ENCODE measurements at regions not wholly inside any gene's neighbourhood (a gene's known extent, or its start where the extent isn't known, plus 50 kb on each side); places are given as distances from the start of the nearest gene placed in this dataset.
A peak's percentile ranks its signal among the peaks of the same experiment; 100 is the strongest.

DNA sequence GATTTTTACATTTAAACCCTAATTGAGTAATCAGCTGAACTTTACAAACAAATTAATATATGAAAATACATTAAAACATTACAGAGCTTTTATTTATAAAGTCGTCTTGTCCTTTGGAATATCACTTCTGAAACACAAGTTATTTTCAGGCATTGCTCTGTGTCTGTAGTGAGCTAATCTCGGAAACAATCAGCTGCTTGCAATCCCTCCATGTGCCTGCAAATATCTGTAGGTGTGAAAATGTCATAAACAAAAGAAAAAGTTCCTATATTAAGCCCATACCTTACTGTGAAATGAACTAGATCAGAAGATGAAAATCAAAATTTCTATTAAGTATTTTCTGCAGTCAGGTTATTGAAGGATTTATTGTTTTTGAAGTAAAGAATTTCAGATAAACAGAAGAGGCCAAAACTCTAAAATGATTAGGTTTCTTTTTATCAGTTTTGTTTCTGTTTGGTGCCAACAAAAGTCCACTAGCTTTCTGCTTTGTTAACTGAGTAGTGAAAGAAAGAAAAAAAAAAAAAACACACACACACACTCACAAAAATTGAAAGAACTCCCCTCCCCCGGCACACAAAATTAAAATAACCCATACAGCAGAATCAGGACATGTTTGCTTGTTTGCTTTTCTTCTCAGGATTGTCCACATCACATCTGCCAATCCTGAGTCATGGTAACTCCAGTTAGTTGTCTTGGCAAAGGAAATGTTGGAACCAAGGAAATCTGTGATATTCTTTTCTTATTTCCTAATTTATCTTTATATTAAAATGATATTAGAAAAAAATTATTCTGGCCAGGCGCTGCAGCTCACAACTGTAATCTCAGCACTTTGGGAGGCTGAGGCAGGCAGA is 627.0 kb upstream of the SLC39A10 start:
- TF ChIP-seq, protein P1, sequence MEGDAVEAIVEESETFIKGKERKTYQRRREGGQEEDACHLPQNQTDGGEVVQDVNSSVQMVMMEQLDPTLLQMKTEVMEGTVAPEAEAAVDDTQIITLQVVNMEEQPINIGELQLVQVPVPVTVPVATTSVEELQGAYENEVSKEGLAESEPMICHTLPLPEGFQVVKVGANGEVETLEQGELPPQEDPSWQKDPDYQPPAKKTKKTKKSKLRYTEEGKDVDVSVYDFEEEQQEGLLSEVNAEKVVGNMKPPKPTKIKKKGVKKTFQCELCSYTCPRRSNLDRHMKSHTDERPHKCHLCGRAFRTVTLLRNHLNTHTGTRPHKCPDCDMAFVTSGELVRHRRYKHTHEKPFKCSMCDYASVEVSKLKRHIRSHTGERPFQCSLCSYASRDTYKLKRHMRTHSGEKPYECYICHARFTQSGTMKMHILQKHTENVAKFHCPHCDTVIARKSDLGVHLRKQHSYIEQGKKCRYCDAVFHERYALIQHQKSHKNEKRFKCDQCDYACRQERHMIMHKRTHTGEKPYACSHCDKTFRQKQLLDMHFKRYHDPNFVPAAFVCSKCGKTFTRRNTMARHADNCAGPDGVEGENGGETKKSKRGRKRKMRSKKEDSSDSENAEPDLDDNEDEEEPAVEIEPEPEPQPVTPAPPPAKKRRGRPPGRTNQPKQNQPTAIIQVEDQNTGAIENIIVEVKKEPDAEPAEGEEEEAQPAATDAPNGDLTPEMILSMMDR (IDR thresholded peaks at IDR 0.05; ENCODE audit: insufficient read depth, missing control alignments) = no peak
- DNase-seq (ENCODE audit: insufficient read length, low spot score) = no peak
- no peak for FAIRE-seq

DNA sequence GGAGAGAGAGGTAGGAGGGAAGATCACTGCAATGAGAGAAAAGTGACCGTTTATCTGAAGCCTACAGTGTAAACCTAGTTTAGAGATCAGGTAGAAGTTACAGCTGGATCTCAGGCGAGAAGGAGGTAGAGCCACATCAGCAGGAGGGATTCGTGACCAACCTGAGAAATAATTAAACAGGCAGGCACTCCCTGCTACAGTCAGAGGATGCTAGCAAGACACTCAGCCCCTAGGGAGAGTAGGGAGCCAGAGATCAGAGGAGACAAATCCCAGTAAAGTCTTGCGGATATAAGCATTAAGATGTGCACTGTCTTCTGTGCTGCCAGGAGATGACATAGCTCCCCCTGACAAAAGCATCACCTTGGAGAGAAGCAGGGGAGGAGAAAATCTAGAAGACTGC is 629.1 kb upstream of the SLC39A10 start:
- FAIRE-seq = no peak
- TF ChIP-seq, protein P1 (IDR thresholded peaks at IDR 0.05; ENCODE audit: insufficient read depth, missing control alignments) = no peak
- DNase-seq (ENCODE audit: insufficient read length, low spot score) = no peak

DNA sequence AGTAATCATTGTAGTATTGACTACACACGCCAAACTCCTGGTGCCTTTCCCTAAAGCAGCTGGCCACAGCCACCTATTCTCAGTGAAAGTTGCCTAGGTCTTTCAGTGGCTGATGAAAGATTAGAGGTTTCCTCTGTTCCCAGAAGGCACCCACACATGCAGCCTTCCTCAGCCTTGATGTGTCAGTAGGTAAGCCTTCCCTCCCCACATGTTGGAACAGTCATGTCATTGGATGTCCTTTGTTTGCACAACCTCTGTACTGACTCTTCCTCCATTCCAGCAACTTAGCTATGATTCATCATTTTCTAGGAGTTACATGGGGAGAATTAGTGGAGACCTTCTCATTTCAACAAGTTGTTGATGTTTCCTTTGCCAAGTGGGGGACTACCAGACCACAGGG is 630.8 kb upstream of the SLC39A10 start:
- no peak for FAIRE-seq
- TF ChIP-seq, protein P1 (IDR thresholded peaks at IDR 0.05; ENCODE audit: insufficient read depth, missing control alignments) = no peak
- no peak for DNase-seq (ENCODE audit: insufficient read length, low spot score)

GRCh38 chr2:195022508-195022830 is 634.6 kb upstream of the SLC39A10 start:
- TF ChIP-seq, protein P1 (IDR thresholded peaks at IDR 0.05; ENCODE audit: insufficient read depth, missing control alignments) = no peak
- FAIRE-seq (no peak), DNase-seq (ENCODE audit: insufficient read length, low spot score) (no peak)

DNA sequence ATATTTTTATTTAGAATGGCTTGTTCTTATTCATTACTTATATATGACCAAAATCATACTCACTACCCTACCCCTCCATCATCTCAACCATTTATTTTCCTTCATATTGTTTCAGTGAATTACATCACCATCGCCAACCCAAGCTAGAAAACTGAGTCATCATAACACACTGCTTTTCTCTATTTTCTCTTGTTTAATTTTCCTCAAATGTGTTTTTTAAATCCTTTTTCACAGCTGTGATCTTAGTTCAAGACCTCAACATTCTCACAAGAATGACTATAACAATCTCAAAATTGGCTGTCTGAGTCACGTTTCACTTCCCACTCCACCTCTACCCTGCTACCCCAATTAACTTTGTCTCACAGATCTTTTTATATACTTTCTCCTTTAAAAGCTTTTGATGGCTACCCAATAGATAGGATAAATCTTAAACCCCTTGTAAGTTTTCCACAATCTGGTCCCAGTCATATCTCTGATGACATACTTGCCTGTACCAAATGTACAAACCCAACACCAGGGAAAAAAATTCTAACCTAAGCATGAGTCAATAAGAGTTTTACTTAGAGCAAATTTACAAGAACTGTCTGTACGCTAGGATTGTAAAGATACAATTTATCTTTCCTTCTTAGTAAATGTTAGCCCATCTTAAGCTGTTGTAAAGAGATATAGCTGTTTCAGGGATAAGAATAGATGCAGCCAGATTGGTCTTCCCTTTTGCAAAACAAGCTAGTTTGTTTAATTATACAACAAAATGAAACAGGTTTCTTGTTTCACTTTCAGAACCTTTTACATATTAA is 635.1 kb upstream of the SLC39A10 start:
- TF ChIP-seq, protein P1 (IDR thresholded peaks at IDR 0.05; ENCODE audit: insufficient read depth, missing control alignments) = no peak
- FAIRE-seq (no peak), DNase-seq (ENCODE audit: insufficient read length, low spot score) (no peak)

DNA sequence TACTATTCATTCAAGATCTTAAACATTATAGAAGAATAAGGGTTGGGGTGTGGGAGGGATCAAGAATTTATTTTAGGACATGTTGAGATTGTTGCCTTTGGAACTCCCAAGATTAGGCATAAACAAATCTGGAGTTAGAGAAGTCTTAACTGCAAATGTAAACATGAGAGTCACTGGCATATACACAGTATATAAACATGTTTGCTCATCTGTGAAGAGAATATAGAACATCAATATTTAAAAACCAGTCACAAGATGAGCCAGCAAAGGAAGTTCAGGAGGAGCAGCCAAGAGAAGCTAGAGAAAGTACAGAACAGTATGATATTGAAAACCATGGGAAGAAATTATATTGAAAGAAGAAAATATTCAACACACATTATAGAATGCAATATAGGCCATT is 638.6 kb upstream of the SLC39A10 start:
- DNase-seq (ENCODE audit: insufficient read length, low spot score) (no peak), FAIRE-seq (no peak)
- TF ChIP-seq, protein P1 (IDR thresholded peaks at IDR 0.05; ENCODE audit: insufficient read depth, missing control alignments) = no peak

DNA sequence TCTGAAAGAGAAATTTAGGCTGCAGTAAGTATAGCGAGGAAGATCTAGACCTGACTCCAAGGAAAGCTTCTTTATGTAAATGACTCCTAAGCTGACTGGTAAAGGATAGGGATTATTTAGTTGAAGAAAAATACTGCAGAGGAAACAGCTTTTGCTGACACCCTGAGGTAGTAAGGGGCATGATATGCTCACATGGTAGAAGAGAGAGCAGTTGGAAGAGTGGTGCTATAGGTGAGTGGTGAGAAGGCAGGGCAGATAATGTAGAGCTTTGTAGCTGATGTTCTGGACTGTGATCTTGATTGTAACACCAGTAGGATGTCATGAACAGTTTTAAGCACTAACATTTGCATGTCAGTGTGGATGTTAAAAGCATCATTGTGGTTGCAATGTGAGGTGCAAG is 639.1 kb upstream of the SLC39A10 start:
- FAIRE-seq (peak; percentile 35), DNase-seq (ENCODE audit: insufficient read length, low spot score) (no peak)
- TF ChIP-seq, protein P1 (IDR thresholded peaks at IDR 0.05; ENCODE audit: insufficient read depth, missing control alignments) = no peak

Measured in D721Med (cell line).